GM19240 (cell line): ENCODE measurements at regions not wholly inside any gene's neighbourhood (a gene's known extent, or its start where the extent isn't known, plus 50 kb on each side); places are given as distances from the start of the nearest gene placed in this dataset.

Experiments used
- DNase-seq: peaks from one replicate; pipeline ENCODE4 v3.0.0; 2011; ENCODE audit warnings: low spot score; ENCODE audit not compliant: insufficient read length

GRCh38 chr2:5986801-5987787 is 294.9 kb downstream of the SOX11 start:
- no peak for DNase-seq

GRCh38 chr2:5988120-5988519 is 295.9 kb downstream of the SOX11 start:
- DNase-seq: no peak

- no peak for DNase-seq
These were observed 297.9 kb downstream of the SOX11 start for GRCh38 chr2:5990086-5990485.

- no peak for DNase-seq
These were observed 299.3 kb downstream of the SOX11 start for GRCh38 chr2:5991305-5991968.

- no peak for DNase-seq
These were observed 303.6 kb downstream of the SOX11 start for GRCh38 chr2:5995832-5996231.

- DNase-seq: no peak
These were observed 316.0 kb downstream of the SOX11 start for GRCh38 chr2:6008186-6008585.

- DNase-seq: no peak
These were observed 316.5 kb downstream of the SOX11 start for GRCh38 chr2:6008726-6009125.

GRCh38 chr2:6010163-6010562 is 318.0 kb downstream of the SOX11 start:
- no peak for DNase-seq

- DNase-seq: no peak
These were observed 319.7 kb downstream of the SOX11 start for GRCh38 chr2:6011921-6012320.

GRCh38 chr2:6017736-6018286 is 325.6 kb downstream of the SOX11 start:
- no peak for DNase-seq

GRCh38 chr2:6024229-6024628 is 332.0 kb downstream of the SOX11 start:
- DNase-seq: no peak

GRCh38 chr2:6024784-6025183 is 332.6 kb downstream of the SOX11 start:
- no peak for DNase-seq

- DNase-seq: no peak
These were observed 333.2 kb downstream of the SOX11 start for GRCh38 chr2:6025391-6025790.

GRCh38 chr2:6027066-6027465 is 334.9 kb downstream of the SOX11 start:
- DNase-seq: no peak

- no peak for DNase-seq
These were observed 339.1 kb downstream of the SOX11 start for GRCh38 chr2:6031200-6031867.

GRCh38 chr2:6036211-6036610 is 344.0 kb downstream of the SOX11 start:
- no peak for DNase-seq

- no peak for DNase-seq
These were observed 351.1 kb downstream of the SOX11 start for GRCh38 chr2:6043238-6043637.

- DNase-seq: no peak
These were observed 360.5 kb downstream of the SOX11 start for GRCh38 chr2:6052649-6053048.

GRCh38 chr2:6053743-6054142 is 361.6 kb downstream of the SOX11 start:
- no peak for DNase-seq

- no peak for DNase-seq
These were observed 362.0 kb downstream of the SOX11 start for GRCh38 chr2:6054161-6054671.

GRCh38 chr2:6060992-6061663 is 368.9 kb downstream of the SOX11 start:
- DNase-seq: no peak
